OCI-LY7 (cell line): ENCODE measurements at regions not wholly inside any gene's neighbourhood (a gene's known extent, or its start where the extent isn't known, plus 50 kb on each side); places are given as distances from the start of the nearest gene placed in this dataset.

Experiments
- CTCF ChIP-seq: fragments of 200-600 bp; sonication (generic); conservative IDR thresholded peaks from 2 replicates; pipeline ENCODE4 v1.5.1; 2014; ENCODE audit warnings: mild to moderate bottlenecking, antibody characterized with exemption, low read length, moderate library complexity, mixed read lengths
- EZH2phosphoT487 ChIP-seq: fragments of 200-600 bp; sonication (generic); IDR thresholded peaks from 2 replicates; pipeline ENCODE4 v1.6.1; 2018; ENCODE audit warnings: low read depth, borderline replicate concordance, mild to moderate bottlenecking, mixed run types, antibody characterized with exemption, low read length, moderate library complexity, mixed read lengths

- TF ChIP-seq CTCF (no peak), EZH2phosphoT487 (no peak)
These were observed 147.3 kb downstream of the KCNRG start for GRCh38 chr13:50162567-50162966.
